ENCODE measurements at regions not wholly inside any gene's neighbourhood (a gene's known extent, or its start where the extent isn't known, plus 50 kb on each side); places are given as distances from the start of the nearest gene placed in this dataset.
"Not testable (repeated sequence)": the region's sequence is repeated elsewhere in the genome, so short reads cannot be mapped to it uniquely, and the experiment has no call there.

GRCh38 chr7:135872861-135873260 is 104.3 kb downstream of the MTPN start:
- not testable (repeated sequence) for TF ChIP-seq POLR2A (IDR thresholded peaks at IDR 0.05; ENCODE audit: low read depth, low read length); CTCF (conservative IDR thresholded peaks at IDR 0.05; ENCODE audit: low read depth, low read length); RAD21 (IDR thresholded peaks at IDR 0.05; ENCODE audit: low read length); MAFK (IDR thresholded peaks at IDR 0.05; ENCODE audit: low read depth, low read length); ELK1 (IDR thresholded peaks at IDR 0.05; ENCODE audit: borderline replicate concordance, low read depth, low read length); SMC3 (IDR thresholded peaks at IDR 0.05; ENCODE audit: low read depth, low read length)

All from IMR-90 (cell line).